Endothelial cell of umbilical vein (primary cell): ENCODE measurements at regions not wholly inside any gene's neighbourhood (a gene's known extent, or its start where the extent isn't known, plus 50 kb on each side); places are given as distances from the start of the nearest gene placed in this dataset.

Experiments used
- BruUV-seq: library from RNA; stranded (reverse); fragments of 400-500 nt; replicated peaks from 2 replicates; lab custom pipeline; 2021; lab: Mats Ljungman, UMichigan
- CTCF ChIA-PET: fragments of 300-600, 350-600 bp; sonication (Branson Sonifier 250); formaldehyde crosslinking; loops from one replicate; lab custom pipeline; 2021; ENCODE audit warnings: antibody characterized with exemption, inconsistent platforms; lab: Charles Lee
- POLR2A ChIA-PET: fragments of 300-600, 350-600 bp; sonication (Branson Sonifier 250); formaldehyde crosslinking; loops from one replicate; lab custom pipeline; 2021; ENCODE audit warnings: antibody characterized with exemption, inconsistent platforms; lab: Charles Lee
- DNase-seq: peaks from one replicate; pipeline ENCODE4 v3.0.0-alpha.2; 2011; ENCODE audit warnings: low read depth, low spot score
- FAIRE-seq: peaks from 2 replicates; lab custom pipeline; 2011; peaks lifted over from hg19 to GRCh38; lab: Jason Lieb, UNC
- H2AFZ ChIP-seq: 2 replicates; pipeline ENCODE4 v1.6.0; 2012; ENCODE audit warnings: low read depth, low read length, control low read depth, inconsistent platforms
- H3K27ac ChIP-seq: 2 replicates; pipeline ENCODE4 v1.5.1; 2011; ENCODE audit warnings: low read depth, mild to moderate bottlenecking, control low read depth, low read length, moderate library complexity; ENCODE audit not compliant: insufficient read depth
- H3K27me3 ChIP-seq, 2 experiments: 2 replicates each; pipeline versions ENCODE4 v1.6.0 to v1.6.1; 2011; ENCODE audit warnings: low read length in 2 of 2, mixed read lengths in 1 of 2; ENCODE audit not compliant: control insufficient read depth in 2 of 2, insufficient read depth in 2 of 2
- H3K36me3 ChIP-seq, 2 experiments: 2 replicates in 1 of 2; 3 replicates in 1 of 2; pipeline ENCODE4 v1.5.1; 2011; ENCODE audit warnings: low read length in 2 of 2, mild to moderate bottlenecking in 1 of 2, moderate library complexity in 1 of 2; ENCODE audit not compliant: control insufficient read depth in 2 of 2, insufficient read depth in 2 of 2; ENCODE audit errors: extremely low read depth in 1 of 2
- H3K4me1 ChIP-seq: 3 replicates; pipeline ENCODE4 v1.5.1; 2011; ENCODE audit warnings: mild to moderate bottlenecking, low read length; ENCODE audit not compliant: control insufficient read depth, insufficient read depth; ENCODE audit errors: extremely low read depth
- H3K4me2 ChIP-seq: 2 replicates; pipeline ENCODE4 v1.6.1; 2011; ENCODE audit warnings: low read length, control low read depth, mixed read lengths; ENCODE audit not compliant: insufficient read depth
- H3K4me3 ChIP-seq, 3 experiments: fragments of 200-600 bp in 1 of 3; sonication (generic), shearing (Covaris generic) in 1 of 3; replicated peaks in 1 of 3; 2 replicates each; pipeline ENCODE4 v1.5.1; 2011 to 2016; ENCODE audit warnings: control low read depth in 3 of 3, low read length in 3 of 3, mild to moderate bottlenecking in 2 of 3, inconsistent platforms in 1 of 3, low read depth in 1 of 3, moderate library complexity in 1 of 3; ENCODE audit not compliant: insufficient read depth in 1 of 3
- H3K79me2 ChIP-seq: 2 replicates; pipeline ENCODE4 v1.6.0; 2012; ENCODE audit warnings: low read length, inconsistent platforms; ENCODE audit not compliant: control insufficient read depth, insufficient read depth
- H3K9ac ChIP-seq: replicated peaks from 2 replicates; pipeline ENCODE3; 2011; ENCODE audit warnings: low read length, control low read depth; ENCODE audit not compliant: insufficient read depth; ENCODE audit errors: extremely low read depth
- H3K9me1 ChIP-seq: replicated peaks from 3 replicates; pipeline ENCODE4 v1.6.0; 2011; ENCODE audit warnings: mild to moderate bottlenecking, low read length; ENCODE audit not compliant: control insufficient read depth, insufficient read depth; ENCODE audit errors: extremely low read depth
- H3K9me3 ChIP-seq: replicated peaks from 2 replicates; pipeline ENCODE4 v1.5.1; 2012; ENCODE audit warnings: low read length, inconsistent platforms; ENCODE audit not compliant: control insufficient read depth, insufficient read depth
- H4K20me1 ChIP-seq: replicated peaks from 2 replicates; pipeline ENCODE3; 2011; ENCODE audit warnings: mild to moderate bottlenecking, low read length; ENCODE audit not compliant: control insufficient read depth, insufficient read depth; ENCODE audit errors: extremely low read depth
- EZH2 ChIP-seq: IDR thresholded peaks from 2 replicates; pipeline ENCODE4 v1.6.1; 2012; ENCODE audit warnings: borderline replicate concordance, low read depth, mild to moderate bottlenecking, moderate library complexity, low read length, inconsistent platforms; ENCODE audit not compliant: severe bottlenecking
- FOS ChIP-seq: IDR thresholded peaks from 2 replicates; pipeline ENCODE4 v1.6.1; 2011; ENCODE audit warnings: mild to moderate bottlenecking, low read length, moderate library complexity, borderline replicate concordance; ENCODE audit not compliant: insufficient read depth
- GATA2 ChIP-seq: IDR thresholded peaks from 2 replicates; pipeline ENCODE4 v1.7.0; 2011; ENCODE audit warnings: low read depth, mild to moderate bottlenecking, moderate library complexity, mixed read lengths, low read length; ENCODE audit not compliant: insufficient read length, insufficient read depth
- JUN ChIP-seq: IDR thresholded peaks from 2 replicates; pipeline ENCODE4 v1.6.1; 2011; ENCODE audit warnings: borderline replicate concordance, low read depth; ENCODE audit not compliant: insufficient read length, insufficient read depth
- MYC ChIP-seq: IDR thresholded peaks from one replicate; pipeline ENCODE4 v1.6.1; 2011; ENCODE audit warnings: mild to moderate bottlenecking, low read depth, low read length
- POLR2A ChIP-seq: IDR thresholded peaks from 2 replicates; pipeline ENCODE4 v1.6.1; 2012; ENCODE audit warnings: low read depth, mild to moderate bottlenecking, control low read depth, low read length
- POLR2AphosphoS5 ChIP-seq: IDR thresholded peaks from 2 replicates; pipeline ENCODE4 v1.6.1; 2012; ENCODE audit warnings: low read depth, mild to moderate bottlenecking, control low read depth, low read length, moderate library complexity; ENCODE audit not compliant: insufficient read depth
- dilution Hi-C: fragments of 300-500 bp; cut with MboI; formaldehyde crosslinking; loops from one replicate; pipeline ENCODE4 v1.15.0; 2019; ENCODE audit warnings: low sequenced_read_pairs; ENCODE audit not compliant: extremely low pct_ligation_motif_present
- intact Hi-C: fragments of 100-400 bp; cut with micrococcal nuclease; formaldehyde crosslinking; loops from one replicate; pipeline ENCODE4 v1.10.0; 2022
- TF ChIP-seq, protein P1 (sequence below), 2 donors: IDR thresholded peaks; 1 replicate in 1 of 2; 2 replicates in 1 of 2; pipeline ENCODE4 v1.5.1; 2011; ENCODE audit warnings: low read length in 2 of 2, mild to moderate bottlenecking in 2 of 2, moderate library complexity in 2 of 2, control low read depth in 1 of 2, inconsistent platforms in 1 of 2, low read depth in 1 of 2; ENCODE audit not compliant: insufficient read depth in 1 of 2; ENCODE audit errors: extremely low read depth in 1 of 2
- TF ChIP-seq, protein P2 (sequence below): IDR thresholded peaks from 2 replicates; pipeline ENCODE4 v1.6.1; 2011; ENCODE audit not compliant: insufficient read depth, insufficient read length

DNA sequence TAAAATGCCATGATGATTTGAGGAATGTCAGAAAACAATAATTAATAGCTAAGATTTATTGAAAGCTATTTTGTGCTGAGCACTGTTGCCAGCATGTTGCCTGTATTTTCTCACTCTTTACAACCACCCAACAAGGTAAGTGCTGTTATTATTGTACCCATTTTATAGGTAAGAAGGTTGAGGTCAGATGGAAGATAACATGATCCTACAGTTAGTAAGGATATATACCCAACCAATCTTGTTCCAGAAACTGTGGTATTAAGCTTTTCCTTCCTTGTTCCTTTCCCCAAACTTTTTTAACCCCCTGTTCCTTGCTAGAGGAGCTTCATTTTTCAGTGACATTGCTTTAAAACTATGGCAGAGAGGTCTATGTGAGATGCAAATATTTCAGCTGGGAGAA lies 738.0 kb upstream of the ZEB2 start:
- dilution Hi-C loops = no loop called here
- CTCF ChIA-PET = interaction anchor here (2.0 kb wide), 1 partner anchor 494 kb away, joined by 6 read pairs; no protein-coding TSS in a partner anchor
- intact Hi-C loops = no loop called here

More for the DNA sequence above, 738.0 kb upstream of the ZEB2 start:
- Histone ChIP-seq H3K4me2 (no peak overlapping the region), H3K9ac (no peak overlapping the region), H3K4me1 (no peaks in the 10 kb centered on the region), H3K27ac (no peak overlapping the region), H3K36me3 (no peaks in the 10 kb centered on the region), H3K9me3 (no peaks in the 10 kb centered on the region), H2AFZ (no peak overlapping the region), H3K9me1 (no peaks in the 10 kb centered on the region), H4K20me1 (no peaks in the 10 kb centered on the region), H3K27me3 (no peaks in the 10 kb centered on the region), H3K79me2 (no peaks in the 10 kb centered on the region), H3K4me3 (no peak overlapping the region)
- DNase-seq = no peak
- FAIRE-seq = no peak
- no TSS peak for BruUV-seq
- POLR2A ChIA-PET = no interaction called here
- TF ChIP-seq JUN = no peak
- TF ChIP-seq MYC = no peak
- no peak for TF ChIP-seq EZH2
- TF ChIP-seq, protein P1, sequence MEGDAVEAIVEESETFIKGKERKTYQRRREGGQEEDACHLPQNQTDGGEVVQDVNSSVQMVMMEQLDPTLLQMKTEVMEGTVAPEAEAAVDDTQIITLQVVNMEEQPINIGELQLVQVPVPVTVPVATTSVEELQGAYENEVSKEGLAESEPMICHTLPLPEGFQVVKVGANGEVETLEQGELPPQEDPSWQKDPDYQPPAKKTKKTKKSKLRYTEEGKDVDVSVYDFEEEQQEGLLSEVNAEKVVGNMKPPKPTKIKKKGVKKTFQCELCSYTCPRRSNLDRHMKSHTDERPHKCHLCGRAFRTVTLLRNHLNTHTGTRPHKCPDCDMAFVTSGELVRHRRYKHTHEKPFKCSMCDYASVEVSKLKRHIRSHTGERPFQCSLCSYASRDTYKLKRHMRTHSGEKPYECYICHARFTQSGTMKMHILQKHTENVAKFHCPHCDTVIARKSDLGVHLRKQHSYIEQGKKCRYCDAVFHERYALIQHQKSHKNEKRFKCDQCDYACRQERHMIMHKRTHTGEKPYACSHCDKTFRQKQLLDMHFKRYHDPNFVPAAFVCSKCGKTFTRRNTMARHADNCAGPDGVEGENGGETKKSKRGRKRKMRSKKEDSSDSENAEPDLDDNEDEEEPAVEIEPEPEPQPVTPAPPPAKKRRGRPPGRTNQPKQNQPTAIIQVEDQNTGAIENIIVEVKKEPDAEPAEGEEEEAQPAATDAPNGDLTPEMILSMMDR (IDR thresholded peaks at IDR 0.05; ENCODE audit: extremely low read depth in 1 of 2, insufficient read depth in 1 of 2, low read depth in 1 of 2, low read length in 2 of 2) = no peak
- no peak for TF ChIP-seq GATA2
- no peak for TF ChIP-seq POLR2AphosphoS5
- TF ChIP-seq FOS = no peak
- TF ChIP-seq, protein P2, sequence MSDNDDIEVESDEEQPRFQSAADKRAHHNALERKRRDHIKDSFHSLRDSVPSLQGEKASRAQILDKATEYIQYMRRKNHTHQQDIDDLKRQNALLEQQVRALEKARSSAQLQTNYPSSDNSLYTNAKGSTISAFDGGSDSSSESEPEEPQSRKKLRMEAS = no peak
- no peak for TF ChIP-seq POLR2A
